Left lung (tissue), 4 donors: ENCODE measurements at regions not wholly inside any gene's neighbourhood (a gene's known extent, or its start where the extent isn't known, plus 50 kb on each side); places are given as distances from the start of the nearest gene placed in this dataset.

Source experiments
- ATAC-seq: fragments of 200-7000 bp; cut with Tn5 transposase; one replicate; pipeline ENCODE4 v1.9.1; 2020; ENCODE audit warnings: moderate library complexity
- DNase-seq, 4 donors: peaks; one replicate each; pipeline ENCODE4 v3.0.0-alpha.2; 2013 to 2020
- H3K27ac ChIP-seq, 2 donors: fragments of 200-600 bp; sonication (generic) in 1 of 2; one replicate each; pipeline versions ENCODE4 v1.5.0 to v1.8.0; 2020 to 2021
- H3K27me3 ChIP-seq, 2 donors: fragments of 200-600 bp; sonication (generic) in 1 of 2; one replicate each; pipeline versions ENCODE4 v1.5.0 to v1.8.0; 2020 to 2021
- H3K36me3 ChIP-seq, 2 donors: fragments of 200-600 bp; sonication (generic) in 1 of 2; one replicate each; pipeline versions ENCODE4 v1.5.0 to v1.8.0; 2020 to 2021
- H3K4me1 ChIP-seq, 2 donors: fragments of 200-600 bp; one replicate each; pipeline ENCODE4 v1.8.0; 2021
- H3K4me3 ChIP-seq, 2 donors: fragments of 200-600 bp; sonication (generic) in 1 of 2; one replicate each; pipeline versions ENCODE4 v1.5.0 to v1.8.0; 2020 to 2021; ENCODE audit warnings: mild to moderate bottlenecking in 1 of 2
- H3K9me3 ChIP-seq, 2 donors: fragments of 200-600 bp; sonication (generic) in 1 of 2; one replicate each; pipeline versions ENCODE4 v1.5.0 to v1.8.0; 2020 to 2021
- intact Hi-C, 2 donors: fragments of 100-400 bp; cut with DNase I; formaldehyde crosslinking; loops; one replicate each; pipeline versions ENCODE4 v1.11.2 to v1.14.2; 2022
- TF ChIP-seq, protein P1 (sequence below), 2 donors: fragments of 200-600 bp; sonication (generic) in 1 of 2; IDR thresholded peaks; one replicate each; pipeline versions ENCODE4 v1.5.0 to v1.8.0; 2021; ENCODE audit warnings: antibody characterized with exemption in 2 of 2
- donor health status: DM: no; HTN: yes; CAD: no.
- donor health status: DM: no; HTN: no; CAD: no.

DNA sequence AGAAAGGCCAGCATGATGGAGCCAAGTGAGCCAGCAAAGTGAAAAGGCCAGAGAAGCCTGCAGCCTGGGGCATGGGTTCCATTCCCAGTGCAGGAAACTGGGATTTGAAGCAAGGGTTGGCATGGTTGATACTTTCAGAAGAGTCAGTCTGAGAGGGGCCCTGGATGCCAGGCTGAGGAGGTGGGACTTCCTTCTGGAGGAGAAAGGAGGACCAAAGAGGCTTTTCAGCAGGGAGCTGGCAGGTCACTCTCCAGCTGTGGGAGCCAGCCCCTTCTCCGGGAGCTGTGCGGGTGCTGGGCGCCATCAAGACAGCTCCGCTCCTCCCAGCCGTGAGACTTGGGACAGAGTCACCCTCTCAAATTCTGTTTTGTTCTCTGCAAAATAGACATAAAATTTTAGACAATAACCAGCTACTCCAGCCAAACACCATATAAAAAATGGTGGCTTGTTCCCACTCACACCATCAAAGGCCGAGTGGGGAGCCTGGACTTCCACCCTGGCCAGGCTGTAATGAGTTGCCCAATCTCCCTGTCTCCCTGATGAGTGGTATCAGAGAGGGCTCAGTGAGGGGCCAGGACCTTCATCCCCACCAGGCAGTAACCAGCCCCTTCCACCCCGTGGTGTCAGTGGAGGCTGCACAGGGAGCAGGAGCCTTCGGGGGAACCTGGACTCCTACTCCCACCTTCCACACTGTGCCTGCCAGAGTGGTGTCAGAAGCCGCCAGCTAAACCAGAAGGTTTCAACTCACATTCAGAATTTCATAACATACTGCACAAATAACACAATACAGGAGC is 133.6 kb upstream of the RET start:
- no peaks in the 10 kb centered on the region for H3K27me3 ChIP-seq
- peaks cover 0 to 3% of the 10 kb centered on the region in 2 donors for H3K9me3 ChIP-seq
- no peak overlapping the region for H3K4me3 ChIP-seq
- H3K36me3 ChIP-seq, result no peaks in the 10 kb centered on the region
- TF ChIP-seq, protein P1, sequence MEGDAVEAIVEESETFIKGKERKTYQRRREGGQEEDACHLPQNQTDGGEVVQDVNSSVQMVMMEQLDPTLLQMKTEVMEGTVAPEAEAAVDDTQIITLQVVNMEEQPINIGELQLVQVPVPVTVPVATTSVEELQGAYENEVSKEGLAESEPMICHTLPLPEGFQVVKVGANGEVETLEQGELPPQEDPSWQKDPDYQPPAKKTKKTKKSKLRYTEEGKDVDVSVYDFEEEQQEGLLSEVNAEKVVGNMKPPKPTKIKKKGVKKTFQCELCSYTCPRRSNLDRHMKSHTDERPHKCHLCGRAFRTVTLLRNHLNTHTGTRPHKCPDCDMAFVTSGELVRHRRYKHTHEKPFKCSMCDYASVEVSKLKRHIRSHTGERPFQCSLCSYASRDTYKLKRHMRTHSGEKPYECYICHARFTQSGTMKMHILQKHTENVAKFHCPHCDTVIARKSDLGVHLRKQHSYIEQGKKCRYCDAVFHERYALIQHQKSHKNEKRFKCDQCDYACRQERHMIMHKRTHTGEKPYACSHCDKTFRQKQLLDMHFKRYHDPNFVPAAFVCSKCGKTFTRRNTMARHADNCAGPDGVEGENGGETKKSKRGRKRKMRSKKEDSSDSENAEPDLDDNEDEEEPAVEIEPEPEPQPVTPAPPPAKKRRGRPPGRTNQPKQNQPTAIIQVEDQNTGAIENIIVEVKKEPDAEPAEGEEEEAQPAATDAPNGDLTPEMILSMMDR (IDR thresholded peaks at IDR 0.05), result no peak
- no peak for ATAC-seq
- intact Hi-C loops, result no loop called here
- DNase-seq, result peak in 1 of 4 donors; percentile 47
- H3K27ac ChIP-seq, result no peak overlapping the region
- H3K4me1 ChIP-seq, result no peaks in the 10 kb centered on the region

DNA sequence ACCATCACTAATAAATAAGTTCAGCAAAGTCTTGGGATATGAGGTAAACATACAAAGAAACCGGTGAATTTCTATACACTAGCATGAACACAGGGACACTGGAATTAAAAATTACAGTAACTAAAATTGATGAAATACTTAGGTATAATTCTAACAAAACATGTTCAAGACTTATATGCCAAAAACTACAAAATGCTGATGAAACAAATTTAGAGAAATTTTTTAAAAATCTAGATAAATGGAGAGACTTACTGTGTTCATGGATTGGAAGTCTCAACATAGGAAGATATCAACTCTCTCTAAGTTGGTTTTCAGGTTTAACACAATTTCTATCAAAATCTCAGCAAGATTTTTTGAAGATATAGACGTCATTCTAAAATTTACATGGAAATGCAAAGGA is 128.8 kb upstream of the RET start:
- no peak overlapping the region for H3K27ac ChIP-seq
- DNase-seq (no peak), ATAC-seq (no peak)
- peaks cover 0 to 3% of the 10 kb centered on the region in 2 donors for H3K9me3 ChIP-seq
- TF ChIP-seq, protein P1 (IDR thresholded peaks at IDR 0.05), result no peak
- peaks cover 6 to 7% of the 10 kb centered on the region in 2 donors for H3K4me1 ChIP-seq
- H3K27me3 ChIP-seq, result peaks cover 0 to 20% of the 10 kb centered on the region in 2 donors
- intact Hi-C loops, result no loop called here
- H3K4me3 ChIP-seq, result no peak overlapping the region
- H3K36me3 ChIP-seq, result no peaks in the 10 kb centered on the region

DNA sequence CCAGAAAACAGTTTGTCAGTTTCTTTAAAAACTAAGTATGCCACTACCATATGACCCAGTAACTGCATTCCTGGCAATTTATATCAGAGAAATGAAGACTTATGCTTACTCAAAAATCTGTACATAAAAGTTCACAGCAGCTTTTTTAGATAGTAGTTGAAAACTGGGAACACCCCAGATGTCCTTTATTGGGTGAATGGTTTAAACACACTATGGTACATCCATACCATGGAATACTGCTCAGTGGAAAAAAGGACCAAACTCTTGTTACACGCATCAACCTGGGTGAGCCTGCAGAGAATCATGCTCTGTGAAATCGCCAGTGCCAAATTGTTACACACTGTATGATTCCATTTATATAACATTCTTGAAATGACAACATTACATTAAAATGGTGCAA is 127.6 kb upstream of the RET start:
- no peak for ATAC-seq
- H3K4me3 ChIP-seq, result no peak overlapping the region
- no peaks in the 10 kb centered on the region for H3K36me3 ChIP-seq
- peaks cover 0 to 20% of the 10 kb centered on the region in 2 donors for H3K27me3 ChIP-seq
- H3K27ac ChIP-seq, result no peak overlapping the region
- peaks cover 0 to 3% of the 10 kb centered on the region in 2 donors for H3K9me3 ChIP-seq
- H3K4me1 ChIP-seq, result peaks cover 6 to 7% of the 10 kb centered on the region in 2 donors
- TF ChIP-seq, protein P1 (IDR thresholded peaks at IDR 0.05), result no peak
- DNase-seq, result no peak
- intact Hi-C loops, result no loop called here

DNA sequence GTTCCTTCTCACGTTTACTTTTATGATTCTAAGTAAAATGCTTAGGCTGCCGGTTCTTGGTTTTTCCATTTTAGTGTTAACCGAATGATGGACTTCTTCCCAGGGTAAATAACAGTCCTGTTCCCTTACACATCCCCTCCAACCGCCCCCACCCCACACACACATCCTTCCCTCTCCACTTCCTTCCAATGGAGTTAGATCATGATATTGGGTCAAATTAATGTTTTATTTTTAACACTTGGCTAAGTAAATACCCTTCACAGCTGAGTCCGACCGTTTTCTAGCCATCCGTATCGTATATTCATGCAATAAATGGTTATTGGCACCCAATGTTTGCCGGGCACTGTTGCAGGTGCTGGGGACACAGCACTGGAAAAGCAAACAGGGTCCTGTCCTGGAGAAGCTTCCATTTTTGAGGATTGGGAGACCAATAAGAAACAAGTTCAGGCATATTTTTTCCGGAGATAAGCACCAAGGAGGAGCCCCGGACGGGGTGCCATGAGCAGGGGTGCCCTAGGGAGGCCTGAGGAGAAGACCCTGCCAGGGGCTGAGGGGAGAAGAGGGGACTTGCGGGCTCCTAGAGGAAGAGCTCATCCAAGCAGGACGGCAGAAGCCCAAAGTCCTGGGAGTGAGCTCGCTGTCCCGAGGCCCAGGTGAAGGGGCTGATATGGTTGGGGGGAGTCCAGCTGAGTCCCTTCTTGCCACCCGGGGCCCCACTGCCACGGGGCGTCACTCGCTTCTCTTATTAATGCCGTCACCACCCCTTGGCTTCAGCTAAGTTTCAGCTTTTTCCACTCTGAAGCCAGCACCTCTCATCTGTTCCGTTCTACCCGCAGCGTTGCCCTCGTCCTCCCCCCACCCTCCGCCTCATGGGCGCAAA is 126.0 kb upstream of the RET start:
- DNase-seq (peak in 1 of 4 donors; percentile 57), ATAC-seq (no peak)
- Histone ChIP-seq H3K36me3 (no peaks in the 10 kb centered on the region), H3K9me3 (peaks cover 0 to 3% of the 10 kb centered on the region in 2 donors), H3K27me3 (peaks cover 0 to 20% of the 10 kb centered on the region in 2 donors), H3K4me3 (no peak overlapping the region), H3K27ac (no peak overlapping the region), H3K4me1 (peaks cover 6 to 7% of the 10 kb centered on the region in 2 donors)
- intact Hi-C loops, result no loop called here
- TF ChIP-seq, protein P1 (IDR thresholded peaks at IDR 0.05), result no peak
